Hematopoietic multipotent progenitor cell treated with erythropoietin and hydrocortisone succinate and interleukin-3 and kit ligand, for 4 days (in vitro differentiated cells): ENCODE measurements at regions not wholly inside any gene's neighbourhood (a gene's known extent, or its start where the extent isn't known, plus 50 kb on each side); places are given as distances from the start of the nearest gene placed in this dataset.

Experiments
- DNase-seq: peaks from one replicate; pipeline ENCODE4 v3.0.0-alpha.2; 2015

DNA sequence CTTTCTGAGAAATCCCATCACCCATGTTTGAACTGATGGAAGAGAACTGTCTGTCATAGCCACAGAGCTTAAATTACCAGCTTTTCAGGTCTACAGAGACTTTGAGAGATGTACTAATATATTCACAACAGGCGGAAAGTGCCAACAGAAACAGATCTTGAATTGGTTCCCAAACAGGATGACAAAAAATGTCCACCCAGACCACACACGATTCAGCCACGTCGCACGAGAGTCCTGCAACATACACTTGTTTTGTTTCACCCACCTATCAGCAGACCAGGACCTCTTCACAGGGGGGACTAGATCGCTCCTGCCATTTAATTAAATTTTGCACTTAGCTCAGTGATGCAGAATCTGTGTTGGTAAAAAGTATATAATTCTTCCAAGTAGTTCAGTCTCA lies 187.1 kb upstream of the CEP162 start:
- DNase-seq = no peak

DNA sequence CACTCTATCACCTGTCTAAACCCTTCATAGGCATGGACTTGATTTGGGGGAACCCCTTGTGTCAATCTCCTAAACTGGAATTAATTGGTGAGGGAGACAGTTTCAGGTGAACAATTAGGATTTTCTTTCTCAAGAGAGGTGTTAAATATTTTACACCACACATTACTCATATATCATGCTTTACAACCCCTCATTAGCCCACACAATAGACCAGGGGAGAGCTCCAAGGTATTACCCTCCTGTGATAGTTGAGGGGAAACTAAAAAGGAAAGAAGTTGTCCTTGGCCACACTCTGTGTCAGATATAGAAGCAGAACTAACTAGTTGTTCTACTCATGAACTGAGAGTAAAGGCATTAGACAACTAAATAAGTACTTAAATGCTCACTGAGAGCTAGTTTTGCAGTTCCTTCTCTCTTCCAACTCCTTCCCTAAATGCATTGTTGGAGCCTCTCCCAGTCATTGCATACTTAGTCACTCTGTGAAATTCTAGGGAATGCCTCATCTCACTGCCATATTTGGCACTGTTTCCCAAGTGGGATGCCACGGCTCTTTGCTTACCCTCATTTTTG lies 183.7 kb upstream of the CEP162 start:
- no peak for DNase-seq

DNA sequence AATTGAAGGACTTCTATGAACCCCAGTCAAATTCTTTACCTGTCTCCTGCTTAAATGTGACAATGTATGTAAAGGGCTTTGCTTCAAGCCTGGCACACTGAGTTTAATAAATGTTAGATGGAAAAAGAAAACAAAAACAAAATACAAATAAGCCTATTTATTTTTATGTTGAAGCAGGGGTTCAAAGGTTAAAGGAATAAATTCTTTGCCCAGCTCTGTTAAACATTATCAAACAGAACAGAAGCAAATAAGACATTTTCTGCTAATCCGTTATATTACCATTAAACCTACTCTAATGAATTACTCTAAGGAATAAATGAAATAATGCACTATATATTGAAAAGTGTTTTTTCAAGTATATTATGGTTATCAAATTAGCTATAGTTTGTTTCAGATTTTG lies 182.5 kb upstream of the CEP162 start:
- no peak for DNase-seq

DNA sequence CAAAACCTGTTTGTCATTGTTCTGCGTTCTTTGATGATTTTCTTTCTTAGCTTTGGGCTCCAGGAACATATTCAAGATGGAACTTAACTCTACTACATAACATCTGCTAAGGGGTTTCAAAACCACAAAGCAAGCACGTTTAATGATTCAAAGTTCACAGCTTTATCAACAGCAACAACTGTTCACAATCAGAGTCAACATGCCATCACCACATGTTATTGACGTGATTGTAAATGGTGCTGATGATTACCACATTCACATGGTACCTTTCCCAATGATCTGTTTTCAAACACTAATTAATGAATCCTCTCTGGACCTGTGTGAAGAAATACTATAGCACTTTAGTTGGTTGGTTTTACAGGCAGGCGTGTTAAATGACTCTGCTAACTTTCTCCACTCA lies 180.6 kb upstream of the CEP162 start:
- no peak for DNase-seq

DNA sequence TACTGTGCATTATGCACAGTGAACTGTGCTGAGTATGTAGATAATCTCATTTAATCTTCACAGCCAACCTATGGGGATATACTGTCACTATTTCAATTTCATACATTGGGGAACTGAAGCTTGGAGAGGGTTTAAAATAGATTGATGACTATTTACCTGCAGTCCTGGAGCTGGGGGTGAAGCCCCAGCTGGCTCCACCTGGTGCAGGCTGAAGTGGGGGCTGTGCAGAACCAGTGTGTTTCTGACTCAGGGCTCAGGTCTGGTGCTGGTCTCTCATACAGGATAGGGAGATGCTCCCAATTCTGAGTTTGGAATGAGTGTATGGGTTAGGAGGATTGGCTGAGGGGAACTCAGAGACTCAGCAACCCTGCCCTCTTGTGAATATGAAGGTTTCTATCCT lies 176.1 kb upstream of the CEP162 start:
- DNase-seq = no peak

DNA sequence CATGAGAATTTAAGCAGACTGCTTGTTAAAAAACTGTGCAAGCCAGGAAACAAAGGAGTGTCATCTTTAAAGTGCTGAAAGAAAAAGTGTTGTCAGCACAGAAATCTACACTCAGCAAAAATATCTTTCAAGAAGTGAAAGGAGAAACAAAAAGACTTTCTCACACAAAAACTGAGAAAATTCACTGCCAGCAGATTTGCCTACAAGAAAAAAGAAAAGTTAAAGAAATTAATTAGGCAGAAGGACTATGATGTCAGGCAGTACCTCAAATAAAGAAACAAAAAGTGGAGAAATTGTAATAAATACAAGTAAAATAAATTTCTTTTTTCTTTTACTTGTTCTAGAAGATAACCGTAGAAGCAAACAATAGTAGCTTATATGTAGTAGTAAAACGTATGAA lies 171.6 kb upstream of the CEP162 start:
- no peak for DNase-seq

DNA sequence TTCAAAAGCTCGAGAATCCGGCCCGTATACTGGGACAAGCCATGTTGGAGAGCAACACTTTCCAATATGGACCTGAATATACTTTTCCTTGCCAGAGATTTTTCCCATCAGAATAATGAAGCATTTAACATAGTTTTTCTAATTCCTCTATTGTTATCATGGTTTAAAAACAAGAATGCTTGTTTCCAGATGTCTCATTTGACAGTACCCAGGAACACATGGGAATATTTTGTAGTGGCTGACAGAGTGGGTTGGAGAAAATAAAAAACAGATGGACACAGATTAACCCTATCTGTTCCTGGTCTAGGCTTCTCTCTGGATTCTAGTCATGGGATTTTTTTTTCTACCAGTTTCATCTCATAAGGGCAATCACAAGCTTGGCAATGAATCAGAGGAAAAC lies 164.8 kb upstream of the CEP162 start:
- DNase-seq = no peak

DNA sequence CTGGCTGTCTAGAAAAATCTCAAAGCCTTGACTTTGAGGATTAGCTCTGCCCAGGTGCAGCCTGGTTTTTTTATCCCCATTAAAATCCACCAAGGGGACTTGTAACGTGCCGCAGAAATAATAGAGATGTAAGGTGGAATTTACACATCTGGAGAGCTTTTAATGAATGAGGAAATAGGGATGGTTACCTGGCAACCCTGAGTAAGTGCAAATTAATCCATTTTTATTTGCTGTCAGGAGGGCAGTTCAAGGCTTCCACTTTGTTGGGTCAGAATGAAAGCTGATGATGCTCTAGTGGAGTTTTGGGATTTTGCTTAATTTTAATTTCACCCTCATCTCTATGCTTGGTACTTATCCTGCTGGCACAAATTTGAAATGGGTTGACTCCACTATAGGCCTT lies 163.4 kb upstream of the CEP162 start:
- DNase-seq = no peak

DNA sequence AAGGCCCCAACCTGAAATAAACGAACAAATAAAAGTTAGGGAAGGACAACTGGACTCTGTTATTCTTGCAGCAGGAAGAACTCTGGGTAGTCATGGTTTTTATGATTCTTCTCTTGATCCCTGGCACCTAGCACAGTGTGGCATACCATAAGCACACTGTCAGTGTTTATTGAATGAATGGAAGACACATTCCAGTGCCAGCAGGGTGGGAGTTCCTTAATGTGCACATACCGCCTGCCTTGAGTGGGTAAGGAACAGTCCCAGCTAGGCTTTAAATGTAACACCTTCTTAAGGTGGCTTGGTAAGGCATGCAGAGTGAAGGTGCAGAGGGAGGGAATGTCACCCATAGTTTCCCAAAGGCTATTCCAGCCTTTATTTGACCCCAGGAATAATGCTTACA lies 162.9 kb upstream of the CEP162 start:
- no peak for DNase-seq

DNA sequence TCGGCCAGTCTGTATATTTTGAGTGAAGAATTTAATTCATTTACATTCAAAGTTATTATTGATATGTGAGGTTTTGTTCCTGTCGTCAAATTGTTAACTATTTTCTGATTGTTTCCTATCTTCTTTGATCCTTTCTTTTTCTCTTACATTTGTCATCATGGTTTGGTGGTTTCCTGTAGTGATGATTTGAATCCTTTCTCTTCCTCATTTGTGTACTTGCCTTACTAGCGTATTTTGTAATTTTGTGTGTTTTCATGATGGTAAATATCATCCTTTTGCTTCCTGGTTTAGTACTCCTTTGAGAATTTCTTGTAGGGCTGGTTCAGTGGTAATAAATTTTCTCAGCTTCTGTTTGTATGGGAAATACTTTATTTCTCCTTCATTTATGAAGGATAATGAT lies 151.7 kb upstream of the CEP162 start:
- DNase-seq = no peak

DNA sequence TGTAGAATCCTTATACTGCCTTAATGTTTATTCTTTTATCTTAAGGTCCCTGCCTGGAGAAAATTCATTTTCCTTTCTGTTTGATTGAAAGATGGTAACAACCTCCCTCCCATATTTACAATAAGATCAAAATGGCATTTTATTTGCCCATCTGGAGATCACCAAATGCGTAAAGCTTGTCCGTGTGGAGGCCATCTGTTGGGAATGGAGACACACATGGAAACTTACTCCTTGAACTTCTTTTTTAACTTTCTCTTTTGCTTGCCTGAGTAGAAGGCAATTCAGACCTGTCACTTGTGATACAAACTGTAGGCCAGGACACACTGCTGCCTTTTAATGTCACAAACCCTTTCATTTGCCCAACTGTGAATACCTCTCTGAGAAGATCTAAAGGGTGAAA lies 144.8 kb upstream of the CEP162 start:
- DNase-seq = no peak

DNA sequence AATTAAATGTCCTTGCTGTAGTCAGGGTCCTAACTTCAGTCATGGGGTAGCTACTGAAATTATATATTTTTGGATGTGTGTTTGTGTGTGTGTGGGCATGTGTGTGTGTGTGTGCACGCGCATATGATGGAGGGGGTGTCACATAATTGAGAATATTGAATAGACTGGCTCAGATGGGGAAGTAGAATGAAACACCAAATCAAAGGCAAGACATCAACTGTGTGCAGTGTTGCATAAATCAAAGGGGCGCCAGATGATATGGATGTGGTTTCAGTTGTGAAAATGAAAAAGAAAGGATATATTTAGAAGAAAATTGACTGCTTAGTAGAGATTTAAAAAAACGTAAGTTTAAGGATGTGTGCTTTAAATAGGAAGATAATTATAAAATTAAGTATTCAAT lies 144.2 kb upstream of the CEP162 start:
- no peak for DNase-seq

DNA sequence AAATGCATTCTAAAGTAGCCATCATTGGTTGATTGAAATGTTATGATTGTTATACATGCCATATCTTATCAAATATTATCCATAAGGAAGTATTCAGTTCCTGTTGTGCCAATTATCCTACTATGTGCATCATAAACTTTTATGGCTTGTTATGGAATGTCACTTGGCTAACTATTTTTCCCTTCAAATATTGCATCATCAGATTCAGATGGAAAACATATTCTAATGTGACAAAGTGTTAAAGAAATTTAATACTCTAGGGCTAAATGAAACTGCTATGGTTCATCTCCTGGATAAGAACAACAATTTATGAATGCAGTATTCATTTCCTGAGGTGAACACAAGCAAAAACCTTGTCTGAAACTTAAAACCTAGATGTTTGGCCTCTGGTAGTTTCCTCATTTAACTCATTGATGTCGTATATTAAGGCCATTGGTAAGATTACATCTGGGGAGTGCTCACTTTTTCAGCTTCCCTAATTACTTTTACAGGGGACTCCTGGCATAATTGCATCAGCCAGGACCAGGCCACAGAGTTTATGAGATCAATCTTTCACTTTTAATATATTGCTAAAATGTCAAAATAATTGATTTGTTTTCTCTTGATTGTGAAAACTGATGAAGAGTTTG lies 134.9 kb upstream of the CEP162 start:
- DNase-seq = no peak

DNA sequence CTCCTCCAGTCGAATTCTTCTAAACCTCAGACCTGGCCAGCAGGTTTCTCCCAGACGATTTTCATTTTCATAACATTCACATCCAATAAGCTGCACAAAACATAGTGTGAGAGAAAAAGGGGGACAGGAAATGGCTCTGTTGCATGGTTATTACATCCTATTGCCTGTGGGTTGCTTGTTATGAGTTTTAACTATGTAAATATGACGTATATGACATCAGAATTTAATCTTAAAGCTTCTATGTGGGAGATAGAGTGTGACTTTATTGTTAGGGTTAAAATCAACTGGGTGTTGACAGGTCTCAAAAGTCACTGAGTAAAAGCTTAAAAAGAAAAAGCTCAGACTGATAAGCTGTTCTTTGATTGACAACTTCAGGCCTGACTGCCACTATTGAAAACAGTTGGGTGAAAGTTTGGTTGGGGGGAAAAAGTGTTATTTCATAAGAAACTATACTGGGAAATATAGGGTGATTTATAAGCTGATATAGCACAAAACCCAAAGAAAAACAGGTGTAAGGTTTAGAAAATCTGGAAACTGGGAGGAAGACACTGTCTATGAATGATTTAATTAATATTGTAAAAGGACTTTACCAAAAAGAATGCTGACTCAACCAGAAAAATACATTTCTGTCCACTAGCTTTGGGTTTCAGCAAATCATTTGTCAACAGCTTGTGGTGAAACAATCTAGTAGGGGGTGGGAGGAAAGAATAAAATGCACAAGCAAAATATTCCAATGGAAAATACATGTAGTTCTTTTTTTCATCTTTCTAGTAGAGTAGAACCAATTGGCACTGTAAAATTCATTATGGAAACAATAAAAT lies 134.1 kb upstream of the CEP162 start:
- DNase-seq = no peak

DNA sequence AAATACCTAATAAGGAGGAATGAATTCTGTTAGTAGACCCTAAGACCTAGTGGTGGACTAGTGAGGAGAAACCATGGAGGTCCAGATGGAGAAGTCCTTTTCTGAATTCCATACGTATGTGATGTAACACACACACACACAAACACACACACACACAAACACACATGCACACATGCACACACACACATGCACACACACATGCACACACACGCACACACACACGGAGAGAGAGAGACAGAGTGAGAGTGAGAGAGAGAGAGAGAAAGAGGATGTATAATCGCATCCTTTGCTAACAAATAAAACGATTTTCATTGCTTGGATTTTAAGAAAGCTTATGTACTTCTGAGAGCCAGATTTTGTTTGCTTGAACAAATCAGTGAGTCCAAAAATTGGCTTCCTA lies 132.6 kb upstream of the CEP162 start:
- DNase-seq = no peak

DNA sequence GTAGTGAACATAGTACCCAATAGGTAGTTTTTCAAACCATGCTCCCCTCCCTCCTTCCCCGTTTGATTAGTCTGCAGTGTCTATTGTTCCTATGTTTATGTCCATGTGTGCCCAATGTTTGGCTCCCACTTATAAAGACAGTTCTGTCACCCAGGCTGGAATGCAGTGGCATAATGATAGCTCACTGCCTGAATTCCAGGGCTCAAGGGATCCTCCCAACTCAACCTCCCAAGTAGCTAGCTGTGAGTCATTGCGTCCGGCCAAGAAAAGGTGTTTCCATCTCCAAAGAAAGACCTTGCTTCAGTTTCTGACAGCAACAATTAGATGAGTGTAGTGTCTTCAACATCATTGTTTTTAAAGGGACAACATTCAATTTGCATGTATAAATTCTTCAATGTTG lies 131.1 kb upstream of the CEP162 start:
- DNase-seq = no peak

DNA sequence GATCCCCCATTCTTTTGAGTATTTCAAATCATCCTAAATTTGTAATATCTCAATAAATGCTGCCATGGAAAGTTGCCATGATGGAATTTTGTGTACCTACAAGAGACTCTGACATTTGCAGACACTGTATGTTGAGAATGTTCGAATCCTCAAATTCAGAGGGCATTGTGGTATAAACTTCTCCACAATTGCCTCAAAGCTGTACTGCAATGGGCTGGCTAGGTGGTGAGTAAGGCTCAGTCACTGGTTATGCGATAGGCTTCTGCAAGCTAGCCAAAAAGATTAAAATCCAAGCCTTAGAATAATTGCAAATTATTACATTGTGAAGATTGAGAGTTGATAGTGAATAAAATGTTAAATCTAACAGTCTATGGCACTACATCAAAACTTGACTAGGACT lies 130.2 kb upstream of the CEP162 start:
- no peak for DNase-seq

DNA sequence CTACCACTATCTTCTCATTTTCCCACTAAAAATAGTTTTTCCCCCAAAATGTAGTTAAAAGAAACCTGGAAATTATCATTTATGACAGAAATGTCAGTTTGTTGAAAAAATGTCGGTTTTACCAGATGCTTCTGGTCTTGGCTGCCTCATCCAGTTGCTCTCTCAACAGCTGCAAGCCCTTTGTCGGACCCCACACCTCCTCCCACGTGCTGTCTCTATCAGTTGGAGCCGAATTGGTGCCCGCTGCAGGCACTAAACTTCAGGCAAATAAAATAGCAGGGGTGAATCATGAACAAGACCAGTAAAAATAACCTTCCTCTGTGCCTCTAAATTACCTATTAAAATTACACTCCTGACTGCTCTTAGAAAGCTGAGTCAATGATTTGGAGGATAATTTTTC lies 129.5 kb upstream of the CEP162 start:
- no peak for DNase-seq

DNA sequence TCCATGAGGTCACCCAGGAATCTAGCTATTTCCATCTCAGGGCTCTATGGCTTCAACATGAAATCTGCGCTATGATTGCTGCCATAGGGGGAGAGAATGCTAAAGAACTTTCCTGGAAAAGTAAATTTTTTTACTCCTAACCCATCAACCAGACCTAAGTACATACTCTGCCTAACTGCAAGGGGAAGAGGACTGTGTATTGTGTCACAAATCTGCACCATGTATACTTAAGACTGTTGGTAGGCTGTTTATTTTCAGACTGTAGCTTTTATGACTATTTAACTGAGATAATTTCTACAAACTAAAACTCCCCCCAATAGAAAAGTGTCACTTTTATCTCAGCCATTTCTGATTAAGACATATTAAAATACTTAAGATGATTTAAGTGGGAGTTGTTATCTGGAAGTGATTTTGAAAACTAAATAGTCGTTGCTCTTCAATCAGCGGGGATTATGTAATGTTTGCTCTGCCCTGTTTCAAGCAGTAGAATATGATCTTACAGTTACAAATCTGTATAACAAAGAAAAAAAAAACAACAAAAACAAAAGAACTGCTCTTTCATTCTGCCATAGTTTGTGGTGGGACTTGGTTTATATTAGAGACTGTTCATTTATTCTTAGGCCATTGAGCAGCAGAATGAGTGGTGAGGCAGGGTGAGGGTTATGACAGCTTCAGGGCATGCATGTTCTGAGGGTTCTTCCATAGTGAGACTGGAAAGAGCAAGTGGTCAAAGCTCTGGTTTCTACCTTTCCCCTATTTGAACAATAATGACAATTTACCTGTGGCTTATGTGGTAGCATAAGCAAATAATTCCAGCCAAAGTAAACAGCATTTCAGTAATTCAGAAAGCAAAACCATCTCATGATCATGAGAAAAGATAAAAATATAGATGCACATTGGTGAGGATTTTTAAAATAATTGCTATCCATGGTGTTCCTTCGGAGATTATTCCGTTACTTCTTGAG lies 126.3 kb upstream of the CEP162 start:
- DNase-seq = no peak

DNA sequence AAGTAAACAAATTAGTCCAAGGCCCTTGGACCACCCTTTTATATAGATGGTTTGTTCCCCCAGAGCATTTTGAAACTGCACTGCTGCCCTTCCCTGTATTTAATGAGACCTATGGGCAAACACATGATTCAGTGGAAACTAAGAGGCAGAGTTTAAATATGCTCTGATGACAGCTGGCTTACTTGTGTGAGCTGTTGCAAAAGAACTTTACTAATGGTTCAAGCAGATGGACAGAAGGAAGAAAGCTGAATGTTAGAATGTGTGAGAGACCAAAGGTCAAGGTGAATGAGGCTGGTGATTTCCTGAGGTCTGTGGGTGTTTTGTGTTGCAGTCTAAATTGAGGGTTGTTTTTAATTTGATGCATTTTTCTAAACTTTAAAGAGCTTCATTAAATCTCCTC lies 123.0 kb upstream of the CEP162 start:
- no peak for DNase-seq

DNA sequence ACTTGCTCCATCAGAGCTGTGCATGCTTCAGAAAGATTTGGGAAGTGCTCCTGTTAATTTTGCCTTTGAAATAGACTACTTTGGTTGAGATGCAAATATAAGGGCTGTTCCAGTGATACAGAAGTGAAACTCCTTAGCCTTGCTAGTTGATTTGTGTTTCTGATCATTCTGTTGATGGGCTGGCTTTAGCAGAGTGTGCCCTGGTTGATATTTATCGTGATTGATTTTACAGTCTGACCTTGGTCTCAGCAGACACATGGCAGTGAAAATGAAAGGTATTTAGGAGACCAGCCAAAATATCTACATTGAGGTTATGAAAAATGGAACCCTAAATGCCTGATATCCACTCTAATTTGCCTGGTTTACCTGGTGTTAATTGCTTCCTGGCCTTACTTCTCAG lies 122.1 kb upstream of the CEP162 start:
- no peak for DNase-seq

DNA sequence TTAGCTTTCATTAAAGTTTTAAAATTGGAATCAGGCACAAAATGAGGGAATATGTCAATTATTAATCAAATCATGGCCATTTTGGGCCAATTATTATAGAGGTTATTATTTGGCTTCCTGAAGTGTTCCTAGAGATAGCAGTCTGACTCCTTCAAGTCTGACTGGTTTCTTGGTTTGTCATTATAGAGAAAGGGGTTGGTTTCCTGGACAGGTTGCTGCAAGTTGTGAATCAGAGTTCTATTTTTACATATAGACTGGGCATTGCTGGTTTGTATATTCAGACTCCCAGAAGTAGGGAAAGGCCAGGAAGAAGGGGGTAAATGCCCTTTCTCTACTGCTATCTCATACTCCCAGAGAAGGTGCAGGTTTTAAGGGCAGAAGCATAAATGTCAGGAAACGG lies 121.4 kb upstream of the CEP162 start:
- DNase-seq = no peak

DNA sequence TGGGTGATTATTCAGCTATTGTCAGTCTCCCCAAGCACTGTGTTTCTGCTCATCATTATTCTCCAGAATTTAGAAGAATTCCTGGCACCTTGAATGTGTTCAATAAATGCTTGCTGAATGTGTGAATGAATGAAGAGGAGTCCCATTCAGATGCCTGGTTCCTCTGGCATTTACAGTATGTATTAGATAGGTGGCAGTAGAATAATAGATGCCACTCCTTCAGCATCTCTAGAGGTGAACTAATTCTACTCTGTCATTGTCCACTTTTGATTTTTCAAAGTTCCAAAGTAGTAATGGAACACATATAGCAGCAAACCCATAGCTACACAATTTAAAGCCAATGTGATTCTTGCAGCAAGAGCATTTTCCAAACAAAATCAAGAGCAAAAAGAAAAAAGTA lies 118.9 kb upstream of the CEP162 start:
- DNase-seq = no peak
